IMR-90 (cell line): ENCODE measurements at regions not wholly inside any gene's neighbourhood (a gene's known extent, or its start where the extent isn't known, plus 50 kb on each side); places are given as distances from the start of the nearest gene placed in this dataset.

Experiments
- ATAC-seq: fragments of 200-7000 bp; cut with Tn5 transposase; 2 replicates; pipeline ENCODE4 v1.9.1; 2020; ENCODE audit warnings: low read depth, mild to moderate bottlenecking, moderate library complexity
- BruUV-seq: library from RNA; stranded (reverse); fragments of 400-500 nt; replicated peaks from 2 replicates; lab custom pipeline; 2021; lab: Mats Ljungman, UMichigan
- CTCF ChIA-PET: fragments of 300-600 bp; formaldehyde crosslinking; extraction: SDS; loops from one replicate; lab custom pipeline; 2021; ENCODE audit warnings: antibody characterized with exemption; lab: Yijun Ruan, JAX
- POLR2A ChIA-PET: fragments of 300-600 bp; sonication (Branson Sonifier 250); formaldehyde crosslinking; loops from one replicate; lab custom pipeline; 2022; ENCODE audit warnings: antibody characterized with exemption; ENCODE audit not compliant: unreplicated experiment; lab: Charles Lee
- DNase-seq: peaks from one replicate; pipeline ENCODE4 v3.0.0; 2013
- H2AFZ ChIP-seq: replicated peaks from 2 replicates; pipeline ENCODE3; 2013; ENCODE audit warnings: low read length, mild to moderate bottlenecking; ENCODE audit not compliant: poor library complexity
- H2AK5ac ChIP-seq: 2 replicates; pipeline ENCODE4 v1.6.1; 2013; ENCODE audit warnings: low read depth, low read length, inconsistent platforms
- H2AK9ac ChIP-seq: replicated peaks from 2 replicates; pipeline ENCODE3; 2013; ENCODE audit warnings: mild to moderate bottlenecking, low read depth, low read length, moderate library complexity; ENCODE audit not compliant: poor library complexity
- H2BK120ac ChIP-seq: 2 replicates; pipeline ENCODE4 v1.6.1; 2013; ENCODE audit warnings: low read depth, low read length, inconsistent platforms
- H2BK15ac ChIP-seq: 3 replicates; pipeline ENCODE4 v1.6.1; 2013; ENCODE audit warnings: low read depth, low read length, inconsistent platforms
- H2BK20ac ChIP-seq: 2 replicates; pipeline ENCODE4 v1.6.1; 2013; ENCODE audit warnings: low read depth, mild to moderate bottlenecking, inconsistent platforms, low read length, moderate library complexity
- H2BK5ac ChIP-seq: 2 replicates; pipeline ENCODE4 v1.6.1; 2013; ENCODE audit warnings: mild to moderate bottlenecking, low read depth, low read length, inconsistent platforms; ENCODE audit not compliant: poor library complexity, severe bottlenecking
- H3K14ac ChIP-seq: replicated peaks from 2 replicates; pipeline ENCODE4 v1.6.1; 2013; ENCODE audit warnings: low read depth, low read length, inconsistent platforms
- H3K18ac ChIP-seq: 2 replicates; pipeline ENCODE4 v1.6.1; 2013; ENCODE audit warnings: low read depth, low read length, control low read depth
- H3K23ac ChIP-seq: 2 replicates; pipeline ENCODE4 v1.6.1; 2013; ENCODE audit warnings: low read depth, low read length, inconsistent platforms
- H3K27ac ChIP-seq: 2 replicates; pipeline ENCODE4 v1.5.1; 2013; ENCODE audit warnings: mild to moderate bottlenecking, control low read depth, low read length; ENCODE audit not compliant: insufficient read depth
- H3K27me3 ChIP-seq: 2 replicates; pipeline ENCODE4 v1.6.1; 2013; ENCODE audit warnings: low read length; ENCODE audit not compliant: control insufficient read depth, insufficient read depth
- H3K36me3 ChIP-seq: 2 replicates; pipeline ENCODE4 v1.6.1; 2013; ENCODE audit warnings: low read length, mixed read lengths; ENCODE audit not compliant: control insufficient read depth, insufficient read depth
- H3K4ac ChIP-seq: 2 replicates; pipeline ENCODE4 v1.6.1; 2013; ENCODE audit warnings: low read depth, low read length, inconsistent platforms
- H3K4me1 ChIP-seq: 2 replicates; pipeline ENCODE4 v1.6.1; 2013; ENCODE audit warnings: low read length, mixed read lengths; ENCODE audit not compliant: control insufficient read depth, insufficient read depth
- H3K4me2 ChIP-seq: 2 replicates; pipeline ENCODE4 v1.6.1; 2013; ENCODE audit warnings: low read depth, mild to moderate bottlenecking, control low read depth, low read length, moderate library complexity
- H3K4me3 ChIP-seq: 2 replicates; pipeline ENCODE4 v1.5.1; 2013; ENCODE audit warnings: low read depth, mild to moderate bottlenecking, control low read depth, low read length, moderate library complexity; ENCODE audit not compliant: insufficient read depth
- H3K56ac ChIP-seq: 2 replicates; pipeline ENCODE4 v1.6.1; 2013; ENCODE audit warnings: low read length, inconsistent platforms; ENCODE audit not compliant: insufficient read depth; ENCODE audit errors: extremely low read depth
- H3K79me1 ChIP-seq, 2 experiments: 2 replicates each; pipeline ENCODE4 v1.6.1; 2013; ENCODE audit warnings: low read length in 2 of 2, inconsistent platforms in 1 of 2, low read depth in 1 of 2
- H3K9ac ChIP-seq: 2 replicates; pipeline ENCODE4 v1.6.1; 2013; ENCODE audit warnings: low read depth, low read length, control low read depth
- H3K9me1 ChIP-seq: 2 replicates; pipeline ENCODE4 v1.6.1; 2013; ENCODE audit warnings: low read length, inconsistent platforms; ENCODE audit not compliant: insufficient read depth
- H3K9me3 ChIP-seq: 2 replicates; pipeline ENCODE4 v1.6.1; 2013; ENCODE audit warnings: low read length; ENCODE audit not compliant: control insufficient read depth, insufficient read depth
- H4K20me1 ChIP-seq: 2 replicates; pipeline ENCODE4 v1.6.1; 2013; ENCODE audit warnings: low read length, inconsistent platforms; ENCODE audit not compliant: insufficient read depth
- H4K5ac ChIP-seq: 2 replicates; pipeline ENCODE4 v1.6.1; 2013; ENCODE audit warnings: mild to moderate bottlenecking, low read depth, low read length, control low read depth
- H4K8ac ChIP-seq, 2 experiments: 2 replicates each; pipeline ENCODE4 v1.6.1; 2013; ENCODE audit warnings: low read depth in 2 of 2, low read length in 2 of 2, control low read depth in 1 of 2, inconsistent platforms in 1 of 2
- H4K91ac ChIP-seq: 2 replicates; pipeline ENCODE4 v1.6.1; 2013; ENCODE audit warnings: low read depth, low read length, inconsistent platforms; ENCODE audit not compliant: insufficient read depth
- CHD1 ChIP-seq: IDR thresholded peaks from 2 replicates; pipeline ENCODE4 v1.6.1; 2012; ENCODE audit warnings: low read depth, low read length, improper control_type of control experiment
- CTCF ChIP-seq: conservative IDR thresholded peaks from 2 replicates; pipeline ENCODE4 v1.5.1; 2012; ENCODE audit warnings: mild to moderate bottlenecking, low read depth, low read length, improper control_type of control experiment
- RFX5 ChIP-seq: IDR thresholded peaks from 2 replicates; pipeline ENCODE4 v1.8.0; 2012; ENCODE audit warnings: low read depth, mild to moderate bottlenecking, low read length, moderate library complexity
- WGBS, 2 experiments: methylation state at CpG; one replicate each; pipeline versions ENCODE4 v1.1.5 to v1.1.7; 2013; ENCODE audit warnings: missing lambda C conversion rate in 2 of 2; ENCODE audit not compliant: insufficient read length in 1 of 2; ENCODE audit errors: extremely low coverage in 2 of 2; 5-methylcytosine and 5-hydroxymethylcytosine counted together
- dilution Hi-C: fragments of 300-500 bp; cut with HindIII; formaldehyde crosslinking; loops from one replicate; pipeline ENCODE4 v1.14.3; 2018; ENCODE audit warnings: low sequenced_read_pairs; ENCODE audit not compliant: unreplicated experiment
- in situ Hi-C: fragments of 300-500 bp; cut with MboI; formaldehyde crosslinking; loops from 3 replicates; pipeline ENCODE4 v1.14.3; 2019; ENCODE audit warnings: low sequenced_read_pairs, inconsistent platforms, mixed read lengths
- intact Hi-C: fragments of 100-400 bp; cut with micrococcal nuclease; formaldehyde crosslinking; loops from 2 replicates; pipeline ENCODE4 v1.10.0; 2022

GRCh38 chr2:146844226-146844990 lies 1000.4 kb upstream of the ACVR2A start:
- POLR2A ChIA-PET: no interaction called here

More at GRCh38 chr2:146844226-146844990, 1000.4 kb upstream of the ACVR2A start:
- H3K56ac ChIP-seq: no peak overlapping the region
- H2AK9ac ChIP-seq: no peak overlapping the region
- no peak overlapping the region for H2BK120ac ChIP-seq
- no peak overlapping the region for H2BK20ac ChIP-seq
- no peak overlapping the region for H2AK5ac ChIP-seq
- ATAC-seq (no peak), DNase-seq (peak; percentile 4)
- H3K23ac ChIP-seq: no peak overlapping the region
- H3K9ac ChIP-seq: no peak overlapping the region
- H3K4ac ChIP-seq: no peak overlapping the region
- WGBS, 2 experiments: no CpG with 5 or more reads among the region's 6 CpGs
- H2AFZ ChIP-seq: no peak overlapping the region
- no peak overlapping the region for H3K14ac ChIP-seq
- no peaks in the 10 kb centered on the region for H3K4me1 ChIP-seq
- dilution Hi-C loops (no loop called here), in situ Hi-C loops (no loop called here), intact Hi-C loops (no loop called here)
- H3K36me3 ChIP-seq: no peaks in the 10 kb centered on the region
- H4K5ac ChIP-seq: no peak overlapping the region
- H3K18ac ChIP-seq: no peak overlapping the region
- no peak overlapping the region for H3K4me2 ChIP-seq
- H3K27ac ChIP-seq: no peak overlapping the region
- no peak overlapping the region for H2BK15ac ChIP-seq
- H4K8ac ChIP-seq: no peak overlapping the region
- no peaks in the 10 kb centered on the region for H3K9me3 ChIP-seq
- H4K91ac ChIP-seq: no peak overlapping the region
- no peak overlapping the region for H3K4me3 ChIP-seq
- no peaks in the 10 kb centered on the region for H3K27me3 ChIP-seq
- no peak overlapping the region for H2BK5ac ChIP-seq
- TF ChIP-seq CTCF (no peak), CHD1 (no peak), RFX5 (no peak)
- no peaks in the 10 kb centered on the region for H3K79me1 ChIP-seq
- BruUV-seq: no TSS peak
- H4K20me1 ChIP-seq: no peaks in the 10 kb centered on the region
- H3K9me1 ChIP-seq: no peaks in the 10 kb centered on the region
- CTCF ChIA-PET: interaction anchor here (0.7 kb wide), 1 partner anchor 400 kb away, joined by 3 read pairs; no protein-coding TSS in a partner anchor
